NCI-H2081 (cell line): ENCODE measurements at regions not wholly inside any gene's neighbourhood (a gene's known extent, or its start where the extent isn't known, plus 50 kb on each side); places are given as distances from the start of the nearest gene placed in this dataset.
A peak's percentile ranks its signal among the peaks of the same experiment; 100 is the strongest.

ENCODE experiments used
- DNase-seq, 2 experiments: peaks; one replicate each; lab custom pipeline; 2025; lab: John Stamatoyannopoulos, UW

DNA sequence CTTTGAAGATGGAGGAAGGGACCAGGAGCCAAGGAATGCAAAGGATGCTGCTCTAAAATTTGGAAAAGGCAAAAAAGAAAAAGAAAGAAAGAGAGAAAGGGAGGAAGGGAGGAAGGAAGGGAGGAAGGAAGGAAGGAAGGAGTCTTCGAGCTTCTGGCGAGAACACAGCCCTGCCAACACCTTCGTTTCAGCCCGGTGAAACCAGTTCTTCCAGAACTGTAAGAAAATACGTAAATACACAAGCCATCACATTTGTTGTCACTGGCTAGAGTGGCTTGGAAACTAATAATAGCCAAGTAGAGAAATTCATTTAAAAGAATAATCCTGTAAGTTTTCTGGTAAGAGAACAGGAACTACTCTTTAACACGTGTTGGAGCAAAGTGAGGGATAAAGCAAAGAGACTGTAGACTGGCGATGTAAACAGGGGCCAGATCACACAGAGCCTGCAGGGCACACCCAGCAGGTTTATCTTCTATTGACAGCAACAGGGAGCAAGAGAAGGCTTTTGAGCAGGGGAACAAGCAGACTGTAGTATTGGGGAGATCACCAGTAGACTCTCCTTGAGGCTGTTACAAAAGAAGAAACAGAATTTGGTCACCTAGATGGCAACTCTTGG, 188.7 kb upstream of the MPHOSPH6 start:
- DNase-seq: no peak

DNA sequence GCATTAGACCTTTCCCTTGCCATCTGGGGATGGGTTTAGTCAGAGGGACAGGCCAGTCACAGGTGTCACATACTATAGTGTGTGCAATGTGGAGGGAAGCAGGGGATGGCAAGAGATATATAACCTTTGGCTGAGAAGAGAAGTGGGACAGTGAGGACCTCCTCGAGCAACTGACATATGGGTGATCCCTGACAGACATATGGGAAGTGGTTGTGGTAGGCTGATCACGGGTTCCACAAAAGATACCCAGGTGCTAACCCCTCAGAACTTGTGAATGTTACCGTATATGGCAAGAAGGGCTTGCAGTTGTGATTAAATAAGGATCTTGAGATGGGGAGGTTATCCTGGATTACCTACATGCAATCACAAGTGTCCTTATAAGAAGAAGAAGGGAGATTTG, 188.1 kb upstream of the MPHOSPH6 start:
- DNase-seq: no peak

DNA sequence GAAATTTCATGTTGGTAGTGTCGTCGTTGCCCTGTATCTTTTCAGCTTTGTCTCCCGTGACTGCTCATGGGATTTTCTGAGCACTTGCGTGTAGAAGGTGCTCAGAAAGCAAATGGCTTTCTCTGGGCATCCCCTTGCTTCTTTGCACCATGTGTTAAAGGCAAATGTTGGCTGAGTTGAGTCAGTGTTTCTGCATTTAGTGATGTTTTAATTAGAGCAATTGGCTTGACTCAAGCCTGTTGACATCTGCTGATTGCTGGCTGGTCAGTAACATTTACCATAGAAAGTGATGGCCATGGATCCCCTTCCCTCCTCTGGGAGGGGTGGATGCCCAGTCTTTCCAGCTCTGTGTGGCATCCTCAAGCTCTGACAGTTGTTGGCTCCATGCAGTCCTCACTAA, 187.2 kb upstream of the MPHOSPH6 start:
- DNase-seq: no peak

DNA sequence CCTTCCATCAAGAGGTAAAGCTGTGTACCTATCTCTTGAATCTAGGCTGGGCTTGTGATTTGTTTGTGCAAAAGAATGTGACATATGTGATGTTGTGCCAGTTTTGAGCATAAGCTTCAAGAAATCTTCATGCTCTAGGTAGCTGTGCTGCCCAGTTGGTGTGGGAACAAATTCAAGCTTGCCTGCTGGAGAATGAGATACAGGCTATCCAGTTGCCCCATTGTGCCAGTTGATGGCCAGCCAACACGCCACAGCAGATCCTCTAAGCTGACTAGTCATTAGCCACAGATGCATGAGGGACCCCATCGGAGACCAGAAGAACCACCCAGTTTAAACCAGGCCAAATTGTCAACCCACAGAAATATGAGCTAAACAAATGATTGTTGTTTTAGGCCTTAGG, 180.5 kb upstream of the MPHOSPH6 start:
- no peak for DNase-seq

DNA sequence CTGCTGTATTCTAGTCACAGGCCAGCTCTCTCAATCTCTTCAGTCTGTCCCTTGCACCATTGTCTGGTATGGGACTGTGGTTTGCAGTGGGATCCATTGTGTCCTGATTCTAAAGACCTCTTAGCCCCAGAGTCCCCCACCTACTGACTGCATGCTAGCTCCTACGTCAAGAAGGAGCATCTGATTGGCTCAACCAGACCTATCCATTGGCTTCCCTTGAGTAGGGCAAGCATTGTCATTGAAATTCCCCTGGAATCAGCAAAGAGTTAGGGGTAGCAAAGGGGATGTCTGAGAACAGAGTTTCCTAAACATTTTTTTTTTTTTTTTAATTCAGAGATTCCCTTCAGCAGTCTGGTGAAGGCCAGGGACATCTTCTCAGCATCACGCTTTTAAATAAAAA, 175.3 kb upstream of the MPHOSPH6 start:
- no peak for DNase-seq

DNA sequence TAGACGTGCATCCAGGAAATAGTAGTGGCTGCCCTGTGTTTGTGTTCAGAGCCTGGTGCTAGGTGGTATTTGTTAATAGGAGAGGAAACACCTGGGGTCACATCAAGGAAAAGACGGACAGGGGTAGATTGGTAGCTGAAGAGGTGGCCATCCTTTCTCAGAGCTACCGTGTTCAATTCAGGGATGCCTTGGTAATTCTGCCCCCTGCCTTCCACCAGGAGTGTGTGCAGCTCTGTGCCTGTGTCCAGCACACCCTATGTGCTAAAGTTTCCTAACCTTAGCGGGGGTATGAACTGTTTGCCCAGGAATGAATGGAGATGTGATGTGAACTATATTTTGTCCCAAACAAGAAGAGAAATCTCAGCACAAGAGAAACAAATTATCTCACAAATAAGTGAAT, 174.1 kb upstream of the MPHOSPH6 start:
- peak in 1 of 2 experiments; percentile 1 for DNase-seq

DNA sequence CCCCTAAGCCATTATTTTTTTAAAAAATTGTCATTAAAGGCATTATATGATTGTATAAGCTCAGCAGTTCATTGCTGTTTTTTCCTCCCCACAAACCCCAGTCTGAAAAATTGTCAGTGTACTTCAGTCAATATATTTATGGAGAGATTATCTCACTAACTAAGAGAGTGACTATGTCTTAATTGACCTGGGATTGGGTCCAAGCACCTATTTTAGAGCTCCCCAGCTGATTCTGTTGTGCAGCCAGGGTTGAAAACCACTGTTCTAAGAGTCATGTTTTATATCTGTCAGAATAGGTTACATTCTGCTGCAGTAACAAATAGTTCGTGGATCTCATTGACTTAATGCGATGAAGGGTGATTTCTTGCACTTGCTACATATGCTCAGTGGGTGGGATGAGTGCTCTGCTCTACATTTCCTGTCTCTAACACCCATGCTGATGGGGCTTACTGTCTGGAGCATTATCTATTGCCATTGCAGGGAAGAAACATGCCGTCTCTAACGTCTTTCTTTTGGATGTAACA, 171.2 kb upstream of the MPHOSPH6 start:
- DNase-seq: peak in 1 of 2 experiments; percentile 30

DNA sequence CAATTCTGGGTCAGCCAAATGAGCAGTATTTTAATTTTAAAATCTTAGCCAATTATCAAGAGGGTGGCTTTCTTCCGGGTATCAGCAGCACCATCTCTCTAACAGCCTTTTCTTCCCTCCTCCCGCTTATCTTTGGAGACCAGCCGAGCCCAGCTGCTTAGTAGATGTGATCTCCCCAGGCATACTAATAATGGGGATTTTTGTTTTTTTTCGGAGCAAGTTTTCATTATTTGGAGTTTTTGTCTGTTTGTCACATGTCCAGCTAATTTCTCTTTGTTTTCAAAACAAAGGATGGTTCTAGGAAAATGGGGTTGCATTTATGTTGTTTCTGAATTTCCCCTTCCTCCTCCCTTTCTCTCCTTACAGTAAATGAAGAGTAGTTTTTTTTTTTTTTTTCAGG, 170.5 kb upstream of the MPHOSPH6 start:
- DNase-seq: no peak

DNA sequence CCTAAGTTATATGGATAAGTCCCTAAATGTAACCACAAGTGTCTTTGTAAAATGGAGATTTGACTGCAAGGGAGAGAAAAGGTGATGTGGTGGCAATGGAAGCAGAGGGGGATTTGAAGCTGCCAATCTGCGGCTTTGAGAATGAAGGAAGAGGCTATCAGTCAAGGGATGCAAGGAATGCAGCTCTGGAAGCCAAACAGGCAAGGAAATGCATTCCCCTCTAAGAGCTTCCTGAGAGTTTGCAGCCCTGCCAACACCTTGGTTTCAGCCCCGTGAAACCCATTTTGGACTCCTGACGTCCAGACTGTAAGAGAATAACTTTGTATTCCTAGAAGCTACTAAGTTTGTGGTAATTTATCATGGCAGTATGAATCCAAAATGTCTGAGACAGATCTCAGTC, 167.3 kb upstream of the MPHOSPH6 start:
- DNase-seq: no peak

DNA sequence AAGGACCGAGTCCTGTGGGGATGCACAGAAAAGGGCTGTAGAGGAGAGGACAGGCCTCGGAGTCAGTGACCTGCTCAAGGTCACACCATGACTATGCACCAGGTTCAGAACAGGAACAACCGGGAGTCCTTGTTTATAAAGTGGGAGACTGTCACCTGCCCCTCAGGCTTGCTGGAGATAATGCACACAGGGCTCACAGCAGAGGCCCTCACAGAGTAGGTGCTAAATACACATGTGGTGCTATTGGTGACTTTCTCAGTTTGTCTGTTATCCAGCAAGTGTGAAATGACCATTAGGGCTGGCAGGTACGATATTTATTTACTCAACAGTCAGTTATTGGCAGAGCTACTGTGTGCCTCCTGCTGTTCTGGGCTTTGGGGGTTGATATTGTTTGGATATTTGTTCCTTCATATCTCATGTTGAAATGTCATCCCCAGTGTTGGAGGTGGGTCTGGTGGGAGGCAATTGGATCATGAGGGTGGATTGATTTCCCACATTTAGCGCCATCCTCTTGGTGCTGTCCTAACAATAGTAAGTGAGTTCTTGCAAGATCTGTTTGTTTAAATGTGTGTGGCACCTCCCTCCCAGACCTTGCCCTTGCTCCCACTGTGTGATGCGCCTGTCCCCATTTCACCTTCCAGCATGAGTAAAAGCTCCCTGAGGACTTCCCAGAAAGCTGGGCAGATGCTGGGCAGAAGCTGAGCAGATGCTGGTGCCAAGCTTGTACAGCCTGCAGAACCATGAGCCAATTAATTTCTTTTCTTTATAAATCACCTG, 162.1 kb upstream of the MPHOSPH6 start:
- DNase-seq: peak in 1 of 2 experiments; percentile 42

DNA sequence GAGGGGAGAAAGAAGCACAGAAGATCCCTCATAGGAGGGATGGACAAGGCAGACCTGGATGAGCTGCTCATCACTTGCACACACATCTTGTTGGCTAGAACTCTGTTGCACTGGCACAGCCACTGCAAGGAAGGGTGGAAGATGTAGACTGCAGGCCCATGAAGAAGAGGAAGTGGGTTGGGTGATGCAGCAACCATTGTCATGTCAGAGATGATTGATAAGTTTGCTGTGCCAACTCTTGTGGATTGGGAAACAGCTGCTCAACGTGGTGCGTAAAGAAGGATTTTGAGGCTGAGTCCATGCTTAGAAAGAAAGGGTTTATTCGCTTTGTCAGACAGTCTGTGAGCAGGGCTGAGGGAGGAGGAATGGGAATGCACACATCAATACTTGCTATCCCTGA, 161.4 kb upstream of the MPHOSPH6 start:
- DNase-seq: peak in 1 of 2 experiments; percentile 28

DNA sequence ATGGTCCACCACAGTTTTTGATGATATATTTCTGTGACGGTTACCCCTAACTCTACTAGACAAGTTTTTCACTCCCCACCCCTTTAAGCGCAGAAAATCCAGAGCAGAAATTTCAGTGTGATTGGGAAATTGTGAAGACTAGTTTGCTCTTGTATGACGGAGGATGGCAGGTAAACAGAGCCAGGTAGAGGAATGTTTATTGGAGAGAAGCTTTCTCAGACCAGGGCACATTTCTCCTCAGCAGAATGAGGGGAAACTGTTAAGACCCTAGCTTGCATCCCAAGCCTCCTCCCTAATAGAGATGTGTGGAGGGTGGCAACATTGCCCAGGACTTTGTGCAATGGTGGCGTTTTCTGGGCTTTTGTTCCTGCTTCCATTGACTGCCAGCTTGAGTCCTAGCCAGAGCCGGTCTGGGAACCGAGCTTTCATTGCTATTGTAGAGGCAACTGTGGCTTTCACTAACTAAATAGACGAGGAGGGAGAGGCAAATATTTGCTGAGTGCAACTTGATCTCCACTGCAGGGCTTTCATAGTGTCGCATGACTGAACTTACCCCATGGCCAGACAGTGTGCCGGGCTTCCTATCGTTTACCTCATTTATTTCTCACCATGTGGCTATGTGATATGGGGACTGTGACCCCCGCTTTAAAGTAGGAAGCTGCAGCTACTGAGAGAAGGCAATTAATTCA, 159.6 kb upstream of the MPHOSPH6 start:
- DNase-seq: peak; percentile 81 to 94

DNA sequence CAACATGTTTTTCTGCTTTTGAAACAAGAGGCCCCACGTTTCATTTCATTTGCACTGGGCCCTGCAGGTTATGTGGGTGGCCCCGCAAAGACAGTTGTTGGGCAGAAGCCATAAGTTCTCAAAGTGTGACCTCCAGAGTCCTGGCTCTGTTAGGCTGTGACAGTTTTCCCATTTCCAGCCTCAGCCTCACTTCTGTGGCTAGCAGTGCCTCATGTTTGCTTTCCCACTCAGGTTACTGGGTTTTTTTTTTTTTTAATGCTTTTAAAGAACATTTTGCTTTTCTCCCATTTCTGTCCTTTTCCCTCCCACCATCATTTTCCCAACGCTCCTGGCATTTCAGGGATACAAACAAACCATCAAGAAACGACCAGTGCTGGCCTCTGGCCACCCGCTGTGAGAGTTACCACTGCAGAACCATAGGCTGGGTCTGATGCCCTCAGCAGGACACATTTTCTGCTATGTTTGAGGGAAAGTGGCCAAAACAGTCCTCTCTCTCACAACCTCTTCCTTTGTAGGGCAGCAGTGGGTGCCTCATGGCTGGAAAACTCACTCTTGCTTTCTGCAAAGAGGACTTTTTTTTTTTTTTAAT, 159.0 kb upstream of the MPHOSPH6 start:
- DNase-seq: peak; percentile 8 to 34

DNA sequence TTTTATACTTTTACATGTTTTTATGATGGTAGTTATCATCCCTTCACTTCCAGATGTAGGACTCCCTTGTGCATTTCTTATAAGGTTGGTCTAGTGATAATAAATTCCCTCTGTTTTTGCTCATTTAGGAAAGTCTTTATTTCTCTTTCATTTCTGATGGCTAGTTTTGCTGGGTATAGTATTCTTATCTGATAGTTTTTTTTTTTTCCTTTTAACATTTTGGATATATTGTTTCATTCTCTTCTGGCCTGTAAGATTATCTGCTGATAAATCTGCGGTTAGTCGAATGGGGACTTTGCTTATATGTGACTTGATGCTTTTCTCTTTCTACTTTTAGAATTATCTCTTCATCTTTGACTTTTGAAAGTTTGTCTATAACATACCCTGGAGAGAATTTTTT, 153.1 kb upstream of the MPHOSPH6 start:
- no peak for DNase-seq

DNA sequence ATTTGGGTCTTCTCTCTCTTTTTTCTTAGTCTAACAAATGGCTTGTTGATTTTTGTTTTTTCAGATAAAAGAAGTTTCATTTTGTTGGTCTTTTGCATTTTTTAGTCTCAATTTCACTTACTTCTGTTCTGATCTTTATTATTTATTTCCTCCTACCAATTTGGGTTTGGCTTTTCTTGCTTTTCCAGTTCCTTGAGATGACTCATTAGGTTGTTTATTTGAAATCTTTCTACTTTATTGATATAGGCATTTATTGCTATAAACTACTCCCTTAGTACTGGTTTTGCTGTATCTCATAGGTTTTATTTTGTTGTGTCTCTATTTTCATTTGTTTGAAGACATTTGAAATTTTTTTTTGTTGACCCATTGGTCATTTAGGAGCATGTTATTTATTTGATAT, 152.2 kb upstream of the MPHOSPH6 start:
- no peak for DNase-seq

DNA sequence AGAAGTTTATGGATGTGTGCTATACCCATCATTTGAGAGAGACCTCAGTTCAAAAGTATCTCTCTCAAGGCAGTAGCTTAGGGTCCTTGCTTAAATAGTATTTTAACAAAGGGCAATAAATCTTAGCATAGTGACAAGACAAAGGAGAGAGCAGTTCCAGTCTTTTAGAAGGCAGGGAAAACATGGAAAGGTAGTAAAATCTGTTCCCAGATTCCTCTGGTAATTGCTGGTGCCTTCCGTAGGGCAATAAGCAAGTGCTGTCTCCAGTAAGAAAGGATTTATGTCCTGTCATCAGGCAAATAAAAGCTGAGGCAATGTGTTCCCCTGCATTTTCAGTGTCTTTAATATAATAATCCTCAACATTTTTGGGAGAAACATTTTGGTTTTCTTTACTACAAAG, 149.0 kb upstream of the MPHOSPH6 start:
- no peak for DNase-seq

DNA sequence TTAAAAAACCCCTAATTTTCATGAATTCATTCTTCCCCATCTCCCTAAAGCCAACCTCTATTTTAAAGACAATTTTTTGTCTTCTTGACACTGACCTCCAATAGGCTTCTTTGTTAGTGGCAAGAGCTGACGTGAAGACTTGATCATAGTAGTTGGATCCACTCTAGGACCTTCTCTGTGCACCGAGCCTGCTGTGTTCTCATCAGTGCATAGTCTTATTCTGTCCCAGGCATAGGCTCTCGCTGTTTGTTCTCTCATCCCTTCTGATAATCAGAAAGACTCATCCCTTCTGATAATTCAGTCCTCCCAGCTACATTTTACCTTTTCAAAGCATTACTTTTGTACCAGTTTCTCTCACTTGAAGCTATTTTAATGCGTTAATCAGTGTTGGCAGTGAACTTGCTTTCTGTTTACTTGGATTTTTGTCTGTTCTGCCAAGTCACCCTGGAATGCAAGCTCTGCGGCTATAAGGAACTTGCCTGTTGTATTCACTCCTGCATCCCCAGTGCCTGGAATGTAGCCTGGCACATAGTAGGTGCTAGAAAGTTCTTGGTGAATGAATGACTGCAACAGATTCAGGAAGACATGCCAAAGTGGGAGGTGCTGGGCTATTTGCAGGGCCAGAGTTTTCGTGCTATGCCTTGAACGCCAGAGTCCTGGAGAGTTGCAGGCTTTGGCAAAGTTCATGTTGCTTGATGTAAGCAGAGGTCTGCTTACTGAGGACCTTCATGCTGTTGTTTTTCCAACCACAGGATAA, 147.6 kb upstream of the MPHOSPH6 start:
- DNase-seq: no peak

DNA sequence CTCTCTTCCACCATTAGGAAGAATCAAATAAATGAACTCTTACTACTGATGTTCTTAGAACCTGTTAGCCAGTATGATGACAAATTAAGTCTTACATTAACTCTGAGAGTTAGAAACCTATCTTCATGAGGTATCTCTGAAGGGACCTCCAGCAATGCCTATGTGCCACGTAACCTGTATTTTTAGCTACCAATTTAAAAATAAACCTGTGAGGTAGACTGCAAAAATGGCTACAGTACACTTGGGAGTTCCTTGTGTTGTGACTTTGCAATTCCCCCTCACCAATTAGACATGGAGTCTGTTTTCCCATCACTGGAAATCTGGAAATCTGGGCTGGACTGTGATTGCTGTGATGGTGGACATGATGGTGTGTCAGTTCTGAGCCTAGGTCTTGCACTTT, 143.7 kb upstream of the MPHOSPH6 start:
- no peak for DNase-seq

DNA sequence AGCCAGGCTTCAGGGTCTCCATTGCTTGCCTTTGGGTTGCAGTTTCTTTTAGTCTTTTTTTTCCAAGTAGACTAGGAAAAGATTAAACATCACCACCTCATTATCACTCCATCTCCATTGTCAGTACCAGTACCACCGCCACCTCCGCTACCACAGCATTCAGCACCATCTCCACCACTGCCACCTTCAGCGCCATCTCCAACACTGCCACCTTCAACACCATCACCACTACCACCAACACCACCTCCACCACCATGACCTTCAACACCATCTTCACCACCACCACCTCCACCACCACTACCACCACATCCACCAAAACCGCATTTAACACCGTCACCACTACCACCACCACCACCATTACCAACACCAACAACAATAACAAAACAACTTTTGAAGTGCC, 141.5 kb upstream of the MPHOSPH6 start:
- no peak for DNase-seq

DNA sequence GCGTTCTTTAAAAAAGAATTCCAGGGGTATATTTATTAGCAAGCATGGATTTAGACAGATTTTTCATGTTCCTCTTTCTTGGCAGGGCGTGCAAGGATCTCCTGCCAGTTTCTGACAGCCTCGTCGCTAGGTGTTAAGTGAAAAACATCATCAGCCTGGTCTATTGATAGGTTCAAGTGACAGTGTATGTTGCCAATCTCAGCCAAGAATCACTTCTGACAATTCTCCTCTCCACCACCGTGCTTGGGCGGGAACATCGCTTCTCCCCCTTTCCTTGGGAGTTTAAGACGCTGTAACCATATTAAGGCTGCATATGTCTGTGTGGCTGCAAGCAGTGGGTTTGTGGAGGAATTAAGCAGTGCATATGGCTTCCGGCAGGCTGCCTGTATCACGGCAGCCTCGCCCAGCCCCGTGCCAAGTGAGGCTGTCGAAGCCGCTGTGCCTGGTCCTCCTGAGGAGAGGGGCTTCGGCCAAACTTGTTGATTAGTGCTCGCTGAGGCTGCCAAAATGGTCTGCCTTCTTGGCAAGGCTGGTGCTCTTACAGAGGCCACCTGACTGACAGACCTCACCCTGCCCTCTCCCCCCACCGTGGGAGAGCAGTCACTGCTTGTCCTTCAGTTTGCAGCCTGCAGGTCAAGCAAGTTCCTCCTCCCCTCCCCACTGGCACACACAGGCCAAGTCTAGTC, 132.2 kb upstream of the MPHOSPH6 start:
- DNase-seq: no peak

DNA sequence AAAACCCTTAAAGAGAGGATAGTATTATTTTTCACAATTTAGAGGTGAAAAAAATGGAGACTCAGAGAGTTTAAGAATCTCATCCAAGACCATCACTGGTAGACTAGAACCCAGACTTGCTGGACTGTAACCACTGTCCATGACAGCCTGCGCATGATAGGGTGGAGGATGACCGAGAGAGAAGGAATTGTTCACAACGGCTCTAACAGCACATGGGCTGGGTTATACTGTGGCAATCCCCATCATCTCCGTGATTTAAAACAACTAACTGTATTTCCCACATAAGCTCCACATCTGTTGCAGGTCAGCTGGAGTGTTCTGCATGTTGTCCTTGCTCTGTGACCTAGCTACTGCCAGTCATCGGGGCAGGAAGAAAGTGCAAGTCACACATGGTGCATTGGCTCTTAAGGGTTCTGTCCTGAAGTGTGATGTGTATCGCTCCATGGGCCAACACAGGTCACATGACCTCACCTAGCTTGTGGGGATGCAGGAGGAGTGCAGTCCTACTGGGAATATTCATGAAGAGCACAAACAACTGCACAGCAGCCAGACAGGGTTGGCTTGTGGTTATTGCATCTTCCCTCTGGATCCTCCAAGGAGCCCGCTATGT, 131.2 kb upstream of the MPHOSPH6 start:
- no peak for DNase-seq
